ENCODE measurements at regions not wholly inside any gene's neighbourhood (a gene's known extent, or its start where the extent isn't known, plus 50 kb on each side); places are given as distances from the start of the nearest gene placed in this dataset.

- Histone ChIP-seq H3K36me3 (ENCODE audit: control insufficient read depth, insufficient read depth, low read length) (no peaks in the 10 kb centered on the region), H3K4me3 (ENCODE audit: low read depth, low read length) (no peak overlapping the region), H3K27me3 (ENCODE audit: control insufficient read depth, insufficient read depth, low read length) (no peaks in the 10 kb centered on the region)
- no peak for TF ChIP-seq CTCF (IDR thresholded peaks at IDR 0.05; ENCODE audit: insufficient read depth, low read length, poor library complexity, severe bottlenecking)
- DNase-seq (ENCODE audit: low read depth): no peak
Observed at GRCh38 chr13:40408602-40409001, 257.8 kb downstream of the FOXO1 start.

- no peak for DNase-seq (ENCODE audit: low read depth)
- Histone ChIP-seq H3K27me3 (ENCODE audit: control insufficient read depth, insufficient read depth, low read length) (no peaks in the 10 kb centered on the region), H3K36me3 (ENCODE audit: control insufficient read depth, insufficient read depth, low read length) (no peaks in the 10 kb centered on the region), H3K4me3 (ENCODE audit: low read depth, low read length) (no peak overlapping the region)
- TF ChIP-seq CTCF (IDR thresholded peaks at IDR 0.05; ENCODE audit: insufficient read depth, low read length, poor library complexity, severe bottlenecking): no peak
Observed at GRCh38 chr13:40409278-40409677, 257.2 kb downstream of the FOXO1 start.

DNA sequence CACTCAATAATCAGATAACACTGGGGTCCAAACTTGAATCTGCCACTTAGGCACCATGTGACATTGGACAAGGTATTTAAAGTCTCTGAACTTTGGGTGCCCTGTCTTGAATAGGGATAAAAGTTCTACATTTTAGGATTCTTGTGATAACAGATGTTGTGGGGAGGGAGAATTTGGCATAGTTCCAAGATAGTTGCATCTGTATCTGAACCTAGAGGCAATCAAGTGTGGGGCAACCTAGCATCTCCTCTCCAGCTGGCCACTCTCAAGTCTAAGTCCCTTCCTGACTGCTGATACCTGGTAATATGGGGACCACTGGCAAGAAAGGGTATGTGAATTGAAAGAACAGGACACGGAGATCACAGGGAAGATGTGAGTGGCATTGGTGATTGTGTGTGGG lies 256.1 kb downstream of the FOXO1 start:
- no peaks in the 10 kb centered on the region for H3K36me3 ChIP-seq (ENCODE audit: control insufficient read depth, insufficient read depth, low read length)
- no peak overlapping the region for H3K4me3 ChIP-seq (ENCODE audit: low read depth, low read length)
- DNase-seq (ENCODE audit: low read depth): no peak
- TF ChIP-seq CTCF (IDR thresholded peaks at IDR 0.05; ENCODE audit: insufficient read depth, low read length, poor library complexity, severe bottlenecking): no peak
- no peaks in the 10 kb centered on the region for H3K27me3 ChIP-seq (ENCODE audit: control insufficient read depth, insufficient read depth, low read length)

GRCh38 chr13:40420160-40420740 lies 246.2 kb downstream of the FOXO1 start:
- H3K4me3 ChIP-seq (ENCODE audit: low read depth, low read length): no peak overlapping the region
- no peaks in the 10 kb centered on the region for H3K36me3 ChIP-seq (ENCODE audit: control insufficient read depth, insufficient read depth, low read length)
- no peaks in the 10 kb centered on the region for H3K27me3 ChIP-seq (ENCODE audit: control insufficient read depth, insufficient read depth, low read length)
- DNase-seq (ENCODE audit: low read depth): no peak
- no peak for TF ChIP-seq CTCF (IDR thresholded peaks at IDR 0.05; ENCODE audit: insufficient read depth, low read length, poor library complexity, severe bottlenecking)

- DNase-seq (ENCODE audit: low read depth): no peak
- H3K4me3 ChIP-seq (ENCODE audit: low read depth, low read length): no peak overlapping the region
Observed at GRCh38 chr13:40422588-40423235, 243.7 kb downstream of the FOXO1 start.

More at GRCh38 chr13:40422588-40423235, 243.7 kb downstream of the FOXO1 start:
- no peak for TF ChIP-seq CTCF (IDR thresholded peaks at IDR 0.05; ENCODE audit: insufficient read depth, low read length, poor library complexity, severe bottlenecking)
- H3K27me3 ChIP-seq (ENCODE audit: control insufficient read depth, insufficient read depth, low read length): no peaks in the 10 kb centered on the region
- H3K36me3 ChIP-seq (ENCODE audit: control insufficient read depth, insufficient read depth, low read length): no peaks in the 10 kb centered on the region

All from kidney epithelial cell (primary cell).